ENCODE measurements at regions not wholly inside any gene's neighbourhood (a gene's known extent, or its start where the extent isn't known, plus 50 kb on each side); places are given as distances from the start of the nearest gene placed in this dataset.

DNA sequence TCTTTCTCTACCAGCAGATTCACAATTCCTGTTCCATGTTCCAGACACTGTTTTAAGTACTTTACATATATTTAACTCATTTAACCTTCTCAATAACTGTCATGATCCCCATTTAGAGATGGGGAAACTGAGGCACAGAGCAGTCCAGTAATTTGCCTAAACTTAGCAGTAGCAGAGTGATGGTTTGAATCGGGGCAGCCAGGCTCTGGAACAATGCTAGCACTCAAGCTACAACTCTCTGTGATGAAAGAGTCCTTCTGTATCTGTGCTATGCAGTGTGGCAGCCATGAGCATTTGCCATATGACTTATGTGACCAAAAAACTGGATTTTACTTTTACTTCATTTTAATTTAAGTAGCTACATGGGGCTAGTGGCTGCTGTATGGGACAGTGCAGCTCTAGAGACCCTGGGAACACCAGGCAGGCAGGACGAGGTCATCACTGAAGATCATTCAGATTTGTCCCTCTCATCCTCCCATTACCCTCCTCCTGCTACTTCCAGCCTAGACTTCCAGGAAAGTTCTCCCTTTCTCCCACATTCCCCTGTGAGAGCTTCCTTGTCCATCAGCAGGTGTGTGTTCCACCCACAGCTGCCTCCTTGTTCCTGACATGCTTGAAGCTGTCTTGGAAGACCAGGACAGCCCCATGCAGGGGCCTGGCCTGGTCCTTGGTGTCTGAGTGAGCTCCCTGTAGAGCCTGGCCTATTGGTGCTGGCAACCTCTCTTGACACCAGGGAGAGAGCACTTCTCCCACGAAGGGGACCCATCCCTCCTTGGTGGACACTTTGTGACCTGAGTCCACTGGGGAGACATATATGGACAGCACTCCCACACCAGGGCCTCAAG lies 157.0 kb downstream of the MRPL14 start:
- no peaks in the 10 kb centered on the region for H3K9me3 ChIP-seq (ENCODE audit: control insufficient read depth, low read length, poor library complexity, severe bottlenecking)
- ATAC-seq, result no peak
- Mint-ChIP-seq H3K36me3 (ENCODE audit: low read depth) (no peaks in the 10 kb centered on the region), H3K4me1 (no peaks in the 10 kb centered on the region), H3K4me3 (no peak overlapping the region), H3K27ac (no peak overlapping the region), H3K27me3 (peaks cover 54% of the 10 kb centered on the region)
- DNase-seq, result no peak

DNA sequence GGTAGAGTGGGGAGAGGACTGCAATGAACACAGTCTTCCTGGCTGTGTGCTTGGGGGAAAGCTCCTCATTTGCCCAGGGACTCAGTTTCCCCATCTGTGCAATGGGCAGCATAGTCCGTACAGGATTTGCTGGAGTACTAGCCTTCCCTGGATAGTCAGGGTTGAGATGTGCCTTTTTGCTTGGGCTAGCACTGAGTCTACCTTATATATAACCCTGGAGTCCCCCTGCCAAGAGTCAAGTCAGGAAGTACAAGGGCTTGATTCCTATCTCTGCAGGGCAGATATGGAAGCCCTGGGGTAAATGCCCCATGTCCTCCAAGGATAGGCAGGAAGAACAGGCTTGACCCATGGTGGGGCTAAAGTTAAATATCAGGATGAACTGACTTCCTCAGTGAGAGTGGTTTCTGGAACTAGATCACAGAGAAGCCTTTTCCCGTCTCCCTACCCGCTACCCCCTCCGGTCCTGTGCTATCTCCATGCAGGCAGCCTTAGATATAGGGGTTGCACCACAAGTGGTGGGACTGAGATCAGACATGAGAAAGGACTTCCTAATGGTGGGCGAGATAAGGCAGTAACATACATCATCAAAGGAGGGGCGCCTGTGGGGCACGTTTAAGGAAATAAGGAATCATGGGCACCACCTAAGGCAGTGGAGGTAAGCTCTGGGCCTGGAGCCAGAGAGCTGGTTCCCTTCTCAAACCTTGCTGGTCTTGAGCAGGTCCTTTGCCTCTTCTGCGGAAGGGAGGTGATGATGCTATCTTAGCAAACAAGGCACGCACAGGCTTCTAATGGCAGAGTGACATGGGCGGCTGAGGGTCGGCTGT lies 157.9 kb downstream of the MRPL14 start:
- DNase-seq, result no peak
- peaks cover 47% of the 10 kb centered on the region for H3K27me3 Mint-ChIP-seq
- H3K4me1 Mint-ChIP-seq, result no peaks in the 10 kb centered on the region
- H3K9me3 ChIP-seq (ENCODE audit: control insufficient read depth, low read length, poor library complexity, severe bottlenecking), result no peaks in the 10 kb centered on the region
- H3K4me3 Mint-ChIP-seq, result no peak overlapping the region
- no peak overlapping the region for H3K27ac Mint-ChIP-seq
- H3K36me3 Mint-ChIP-seq (ENCODE audit: low read depth), result no peaks in the 10 kb centered on the region
- no peak for ATAC-seq

DNA sequence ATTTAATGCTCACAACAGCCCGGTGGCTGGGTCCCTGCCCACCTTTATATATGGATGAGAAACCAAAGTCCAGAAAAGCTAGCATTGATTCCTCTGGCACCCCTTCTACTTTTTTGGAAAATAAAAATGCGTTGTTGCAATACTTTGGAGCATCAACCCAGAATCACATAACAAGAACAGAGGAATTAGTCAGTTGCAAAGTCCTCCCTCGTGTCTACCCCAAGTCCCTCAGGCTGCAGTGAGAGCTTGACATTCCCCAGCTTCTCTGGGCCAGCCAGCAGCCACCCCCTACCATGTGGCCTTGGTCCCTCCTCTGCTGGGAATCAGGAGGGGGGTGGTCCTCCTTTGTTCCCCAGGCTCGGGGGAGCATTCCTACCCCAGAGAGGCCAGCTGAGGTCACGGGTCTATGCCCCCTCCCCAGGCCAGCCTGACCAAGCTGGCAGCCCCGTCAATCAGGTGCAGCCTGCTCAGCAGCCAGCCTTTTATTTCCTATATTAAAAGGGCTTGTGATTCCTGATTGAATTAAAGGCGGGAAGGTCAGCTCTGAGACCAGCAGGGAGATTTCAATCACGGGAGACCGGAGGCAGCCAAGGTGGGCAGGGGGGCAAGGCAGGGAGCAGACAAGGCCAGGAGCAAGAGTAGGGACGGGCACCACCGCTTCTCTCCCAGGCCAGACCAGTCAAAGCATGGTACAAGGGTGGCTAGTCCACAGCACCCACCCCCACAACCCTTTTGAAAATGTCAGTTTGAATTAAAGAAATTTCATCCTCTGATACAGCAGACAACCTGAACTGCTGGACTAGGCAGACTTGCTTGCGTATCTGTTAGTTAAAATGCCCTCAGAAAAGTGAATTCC lies 158.9 kb downstream of the MRPL14 start:
- no peak for DNase-seq
- Mint-ChIP-seq H3K27ac (no peak overlapping the region), H3K27me3 (peaks cover 42% of the 10 kb centered on the region), H3K4me1 (no peaks in the 10 kb centered on the region), H3K36me3 (ENCODE audit: low read depth) (no peaks in the 10 kb centered on the region), H3K4me3 (no peak overlapping the region)
- H3K9me3 ChIP-seq (ENCODE audit: control insufficient read depth, low read length, poor library complexity, severe bottlenecking), result no peaks in the 10 kb centered on the region
- no peak for ATAC-seq

DNA sequence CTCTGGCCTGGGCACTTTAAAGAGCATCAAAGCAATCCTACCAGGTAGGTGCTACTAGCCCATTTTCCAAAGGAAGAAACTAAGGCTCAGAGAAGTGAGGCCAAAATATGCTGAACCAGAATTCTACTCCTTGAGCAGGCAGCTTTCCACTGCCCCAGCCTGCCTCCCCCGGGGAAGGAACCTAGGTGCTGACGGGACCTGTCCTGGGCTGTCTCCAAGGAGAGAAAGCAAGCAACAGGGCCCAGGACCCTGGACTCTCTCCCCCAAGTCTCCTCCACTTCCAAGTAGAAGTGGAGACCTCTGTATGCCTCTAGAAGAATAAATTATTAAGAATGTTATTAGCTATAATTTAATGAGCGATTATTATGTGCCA lies 159.5 kb downstream of the MRPL14 start:
- no peak overlapping the region for H3K4me3 Mint-ChIP-seq
- no peaks in the 10 kb centered on the region for H3K9me3 ChIP-seq (ENCODE audit: control insufficient read depth, low read length, poor library complexity, severe bottlenecking)
- no peaks in the 10 kb centered on the region for H3K4me1 Mint-ChIP-seq
- peaks cover 42% of the 10 kb centered on the region for H3K27me3 Mint-ChIP-seq
- ATAC-seq (no peak), DNase-seq (no peak)
- H3K27ac Mint-ChIP-seq, result no peak overlapping the region
- no peaks in the 10 kb centered on the region for H3K36me3 Mint-ChIP-seq (ENCODE audit: low read depth)

DNA sequence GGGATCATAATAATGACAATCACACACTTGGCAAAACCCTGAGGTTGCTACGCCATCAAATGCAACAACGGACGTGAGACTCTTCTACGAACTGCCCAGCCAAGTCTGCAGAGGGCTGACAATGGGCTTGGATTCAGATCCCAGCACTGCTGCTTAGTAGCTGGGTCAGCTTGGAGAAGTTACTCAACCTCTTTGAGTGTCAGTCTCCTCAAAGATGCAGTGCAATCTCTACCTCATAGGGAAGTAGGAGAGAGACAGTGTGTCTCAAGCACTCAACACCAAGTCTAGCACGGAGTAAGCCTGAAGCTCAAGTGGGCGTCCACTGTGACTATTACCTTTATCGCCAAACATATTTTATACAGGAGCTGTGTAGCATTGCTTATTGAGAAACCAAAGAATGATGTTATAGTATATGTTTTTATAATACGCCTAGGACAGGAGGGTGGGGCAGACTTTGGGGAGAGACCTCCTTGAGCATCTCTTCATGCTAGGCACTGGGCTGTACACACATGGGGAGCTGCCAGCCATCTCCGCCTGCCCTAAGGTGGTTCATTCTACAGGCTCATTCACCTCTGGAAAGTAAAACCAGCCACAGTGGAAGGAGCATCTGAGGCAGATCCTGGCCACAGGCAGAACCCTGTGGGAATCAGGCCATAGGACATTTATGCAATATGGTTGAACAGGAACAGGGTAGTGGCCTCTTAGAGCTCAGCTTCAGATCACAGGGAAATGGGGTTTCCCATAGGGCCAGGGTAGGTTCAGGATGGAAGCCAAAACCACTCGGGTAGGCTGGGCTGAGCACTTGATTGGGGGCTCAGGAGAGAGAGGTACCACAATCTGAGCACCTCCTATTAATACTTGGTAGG lies 160.2 kb downstream of the MRPL14 start:
- H3K9me3 ChIP-seq (ENCODE audit: control insufficient read depth, low read length, poor library complexity, severe bottlenecking), result no peaks in the 10 kb centered on the region
- no peaks in the 10 kb centered on the region for H3K4me1 Mint-ChIP-seq
- no peak for ATAC-seq
- H3K4me3 Mint-ChIP-seq, result no peak overlapping the region
- DNase-seq, result no peak
- no peak overlapping the region for H3K27ac Mint-ChIP-seq
- H3K27me3 Mint-ChIP-seq, result peaks cover 42% of the 10 kb centered on the region
- no peaks in the 10 kb centered on the region for H3K36me3 Mint-ChIP-seq (ENCODE audit: low read depth)

DNA sequence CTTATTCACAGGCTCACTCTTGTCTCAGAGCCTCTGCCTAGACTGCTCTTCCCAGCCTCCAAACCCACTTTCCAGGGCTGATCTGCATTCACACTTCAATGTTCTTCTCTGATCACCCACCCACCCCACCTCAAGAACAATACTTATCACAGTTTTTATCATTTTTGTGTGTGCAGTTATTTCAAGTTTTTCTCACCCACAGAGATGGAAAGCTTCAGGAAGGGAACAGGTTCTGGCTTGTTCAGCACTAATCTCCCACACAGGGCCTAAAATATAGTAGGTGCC lies 160.9 kb downstream of the MRPL14 start:
- Mint-ChIP-seq H3K4me1 (no peaks in the 10 kb centered on the region), H3K27me3 (peaks cover 43% of the 10 kb centered on the region), H3K27ac (no peak overlapping the region), H3K4me3 (no peak overlapping the region), H3K36me3 (ENCODE audit: low read depth) (no peaks in the 10 kb centered on the region)
- no peaks in the 10 kb centered on the region for H3K9me3 ChIP-seq (ENCODE audit: control insufficient read depth, low read length, poor library complexity, severe bottlenecking)
- ATAC-seq, result no peak
- DNase-seq, result no peak

DNA sequence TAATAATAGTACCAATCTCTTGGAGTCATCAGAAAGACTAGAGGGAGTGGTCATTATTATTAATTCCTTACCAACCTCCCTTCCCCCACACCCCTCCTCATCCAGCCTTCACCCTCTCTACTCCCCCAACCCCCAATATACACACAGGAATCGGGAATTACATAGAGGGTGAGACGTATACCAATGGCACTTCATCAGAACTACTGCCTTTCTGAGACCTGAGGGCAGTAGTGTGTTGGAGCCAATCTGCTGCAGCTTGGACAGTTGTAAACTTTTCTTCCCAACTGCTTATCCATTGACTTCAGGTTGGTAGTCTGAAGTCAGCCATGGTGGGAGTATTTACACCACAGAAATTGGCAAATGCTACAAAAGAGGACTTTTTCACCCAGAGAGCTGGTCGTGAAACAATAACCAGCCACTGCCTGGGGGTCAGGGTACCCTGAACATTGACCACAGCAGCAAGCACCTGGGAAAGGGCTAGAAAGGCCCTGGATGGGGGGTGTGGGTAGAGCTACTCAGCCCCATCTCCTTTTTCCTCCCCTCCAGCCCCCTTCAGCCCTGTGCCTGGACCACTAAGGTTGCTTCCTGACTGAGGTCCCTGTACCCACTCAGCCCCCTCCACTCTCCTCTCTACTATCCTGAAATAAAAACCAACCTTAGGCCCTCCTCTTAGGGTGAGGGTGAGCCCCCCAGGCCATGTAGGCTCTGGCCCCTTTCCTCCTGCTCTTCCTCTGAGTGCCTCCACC lies 161.5 kb downstream of the MRPL14 start:
- peaks cover 45% of the 10 kb centered on the region for H3K27me3 Mint-ChIP-seq
- H3K36me3 Mint-ChIP-seq (ENCODE audit: low read depth), result no peaks in the 10 kb centered on the region
- H3K9me3 ChIP-seq (ENCODE audit: control insufficient read depth, low read length, poor library complexity, severe bottlenecking), result no peaks in the 10 kb centered on the region
- no peak overlapping the region for H3K4me3 Mint-ChIP-seq
- DNase-seq (no peak), ATAC-seq (no peak)
- no peak overlapping the region for H3K27ac Mint-ChIP-seq
- H3K4me1 Mint-ChIP-seq, result no peaks in the 10 kb centered on the region

DNA sequence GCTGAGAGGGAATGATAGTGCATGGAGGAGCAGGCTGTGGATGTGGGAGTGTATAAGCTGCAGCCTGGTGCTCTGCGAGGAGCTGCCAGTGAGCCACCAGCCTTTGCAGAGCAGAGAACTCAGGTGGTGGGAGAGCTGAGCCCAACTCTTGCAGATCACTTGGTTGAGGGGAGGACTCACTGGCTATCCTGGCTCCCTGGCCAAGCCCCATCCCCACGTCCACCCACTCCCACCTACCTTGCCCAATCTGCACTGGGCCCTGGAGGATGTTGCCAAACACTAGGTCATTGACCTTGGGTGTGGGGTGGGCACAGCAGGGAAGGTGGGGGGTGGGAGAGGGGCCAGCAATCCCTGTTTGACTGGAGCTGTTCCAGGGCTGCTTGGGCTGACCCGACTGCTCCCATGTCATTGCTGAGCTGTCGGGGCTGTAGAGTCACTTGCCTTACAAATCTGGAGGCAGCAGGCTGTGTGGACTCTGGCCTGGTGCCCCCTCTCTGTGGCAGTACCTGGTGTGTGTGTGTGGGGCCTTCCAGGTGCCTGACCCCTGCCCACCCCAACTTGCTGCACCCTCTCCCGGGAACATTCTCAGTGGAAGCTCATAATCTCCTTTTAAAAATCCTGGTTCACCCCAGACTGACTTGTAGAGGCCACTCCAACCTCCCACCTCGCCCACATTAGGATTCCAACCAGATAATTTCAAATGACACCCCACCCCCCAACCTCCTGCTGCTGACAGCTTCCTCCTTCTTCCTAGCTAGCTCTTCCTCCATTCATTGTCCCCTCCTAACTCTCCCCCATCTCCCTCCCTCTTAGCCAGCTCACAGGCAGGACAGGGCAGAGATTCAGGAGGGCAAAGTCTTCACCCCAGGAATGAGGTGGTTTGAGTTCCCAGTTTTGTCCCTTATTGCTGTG lies 162.3 kb downstream of the MRPL14 start:
- DNase-seq, result no peak
- H3K27ac Mint-ChIP-seq, result no peak overlapping the region
- H3K4me3 Mint-ChIP-seq, result no peak overlapping the region
- H3K9me3 ChIP-seq (ENCODE audit: control insufficient read depth, low read length, poor library complexity, severe bottlenecking), result no peaks in the 10 kb centered on the region
- H3K27me3 Mint-ChIP-seq, result peaks cover 40% of the 10 kb centered on the region
- H3K36me3 Mint-ChIP-seq (ENCODE audit: low read depth), result no peaks in the 10 kb centered on the region
- no peak for ATAC-seq
- no peaks in the 10 kb centered on the region for H3K4me1 Mint-ChIP-seq

DNA sequence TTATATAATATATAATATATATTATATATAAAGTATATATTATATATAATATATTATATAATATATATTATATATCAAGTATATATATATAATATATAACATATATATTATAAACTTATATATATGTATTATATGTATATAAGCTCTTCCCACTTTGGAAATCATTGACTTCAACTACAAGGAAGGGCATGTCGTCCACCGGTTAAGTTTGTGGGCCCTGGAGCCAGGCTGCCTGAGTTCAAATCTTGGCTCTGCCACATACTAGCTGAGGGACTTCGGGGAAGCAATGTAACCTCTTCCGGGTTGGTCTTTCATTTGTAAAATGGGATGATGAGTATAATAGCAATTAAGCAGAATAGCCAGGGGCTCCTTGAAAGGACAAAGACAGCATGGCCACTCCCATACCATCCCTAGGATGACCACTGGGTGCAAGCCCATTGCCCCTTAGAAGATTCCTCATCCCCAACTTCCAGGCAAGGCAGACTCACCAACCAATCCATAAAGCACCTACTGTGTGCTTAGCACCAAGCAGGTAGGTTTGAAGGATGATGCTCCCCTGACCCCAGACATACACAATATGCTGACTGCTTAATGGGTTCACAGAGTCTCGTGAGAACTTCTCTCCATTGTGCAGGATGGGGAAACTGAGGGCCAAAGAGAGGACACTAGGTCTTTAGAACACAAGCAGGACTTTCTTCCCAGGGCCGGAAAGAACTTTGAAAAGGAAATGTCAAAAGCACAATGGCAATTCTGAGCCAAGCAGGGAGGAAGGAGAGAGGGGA lies 163.2 kb downstream of the MRPL14 start:
- no peak for DNase-seq
- Mint-ChIP-seq H3K4me3 (no peak overlapping the region), H3K4me1 (no peaks in the 10 kb centered on the region), H3K36me3 (ENCODE audit: low read depth) (no peaks in the 10 kb centered on the region), H3K27me3 (peaks cover 41% of the 10 kb centered on the region), H3K27ac (no peak overlapping the region)
- ATAC-seq, result no peak
- H3K9me3 ChIP-seq (ENCODE audit: control insufficient read depth, low read length, poor library complexity, severe bottlenecking), result no peaks in the 10 kb centered on the region

DNA sequence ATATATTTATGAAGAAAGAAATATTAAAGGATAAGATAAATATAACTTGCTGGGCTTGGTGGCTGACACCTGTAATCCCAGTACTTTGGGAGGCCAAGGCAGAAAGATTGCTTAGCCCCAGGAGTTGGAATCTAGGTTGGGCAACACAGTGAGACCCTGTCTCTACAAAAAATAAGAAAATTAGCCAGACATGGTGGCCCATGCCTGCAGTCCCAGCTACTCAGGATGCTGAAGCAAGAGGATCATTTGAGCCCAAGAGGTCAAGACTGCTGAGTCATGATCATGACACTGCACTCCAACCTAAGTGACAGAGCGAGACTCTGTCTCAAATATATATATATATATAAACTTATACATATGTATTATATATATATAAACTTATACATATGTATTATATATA lies 164.0 kb downstream of the MRPL14 start:
- Mint-ChIP-seq H3K27ac (no peak overlapping the region), H3K4me3 (no peak overlapping the region), H3K4me1 (no peaks in the 10 kb centered on the region), H3K36me3 (ENCODE audit: low read depth) (no peaks in the 10 kb centered on the region), H3K27me3 (peaks cover 43% of the 10 kb centered on the region)
- no peak for DNase-seq
- H3K9me3 ChIP-seq (ENCODE audit: control insufficient read depth, low read length, poor library complexity, severe bottlenecking), result no peaks in the 10 kb centered on the region
- no peak for ATAC-seq

DNA sequence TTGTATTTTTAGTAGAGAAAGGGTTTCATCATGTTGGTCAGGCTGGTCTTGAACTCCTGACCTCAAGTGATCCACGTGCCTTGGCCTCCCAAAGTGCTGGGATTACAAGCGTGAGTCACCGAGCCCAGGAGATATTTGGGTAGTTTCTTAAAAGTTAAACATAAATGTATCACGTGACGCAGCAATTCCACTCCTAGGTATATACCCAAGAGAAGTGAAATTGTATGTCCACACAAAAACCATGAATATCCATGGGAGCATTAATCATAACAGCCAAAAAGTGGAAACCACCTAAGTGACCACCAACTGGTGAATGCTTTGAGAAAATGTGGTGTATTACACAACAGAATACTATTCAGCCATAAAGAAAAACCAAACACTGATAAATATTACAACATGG lies 164.8 kb downstream of the MRPL14 start:
- Mint-ChIP-seq H3K4me1 (no peaks in the 10 kb centered on the region), H3K36me3 (ENCODE audit: low read depth) (no peaks in the 10 kb centered on the region), H3K27ac (no peak overlapping the region), H3K27me3 (peaks cover 49% of the 10 kb centered on the region), H3K4me3 (no peak overlapping the region)
- DNase-seq (no peak), ATAC-seq (no peak)
- no peaks in the 10 kb centered on the region for H3K9me3 ChIP-seq (ENCODE audit: control insufficient read depth, low read length, poor library complexity, severe bottlenecking)
